Tibial artery (tissue), 4 donors: ENCODE measurements at regions not wholly inside any gene's neighbourhood (a gene's known extent, or its start where the extent isn't known, plus 50 kb on each side); places are given as distances from the start of the nearest gene placed in this dataset.

Experiments used
- DNase-seq, 2 donors: peaks; one replicate each; pipeline ENCODE4 v3.0.0-alpha.2; 2019
- H3K27ac ChIP-seq, 2 donors: fragments of 200-600 bp; sonication (generic) in 1 of 2; 1 replicate in 1 of 2; 2 replicates in 1 of 2; pipeline ENCODE4 v1.5.1; 2018 to 2019; ENCODE audit warnings: mild to moderate bottlenecking in 1 of 2
- H3K27me3 ChIP-seq, 2 donors: fragments of 200-600 bp; sonication (generic) in 1 of 2; one replicate each; pipeline versions ENCODE4 v1.5.1 to v1.6.0; 2016 to 2019
- H3K36me3 ChIP-seq, 3 donors: fragments of 200-600 bp; sonication (generic) in 2 of 3; one replicate each; pipeline ENCODE4 v1.5.1; 2016 to 2019; ENCODE audit warnings: mild to moderate bottlenecking in 2 of 3
- H3K4me1 ChIP-seq, 4 donors: fragments of 200-600 bp; sonication (generic) in 2 of 4; 1 replicate in 3 of 4; 2 replicates in 1 of 4; pipeline ENCODE4 v1.5.1; 2016 to 2019
- H3K4me3 ChIP-seq, 2 donors: fragments of 200-600 bp; sonication (generic) in 1 of 2; 1 replicate in 1 of 2; 2 replicates in 1 of 2; pipeline ENCODE4 v1.5.1; 2018 to 2019; ENCODE audit warnings: mild to moderate bottlenecking in 2 of 2
- H3K9me3 ChIP-seq, 3 donors: fragments of 200-600 bp; sonication (generic) in 1 of 3; one replicate each; pipeline ENCODE4 v1.5.1; 2016 to 2019
- CTCF ChIP-seq, 2 experiments: fragments of 200-600 bp in 1 of 2; fragments of 450-650 bp in 1 of 2; IDR thresholded peaks; one replicate each; pipeline ENCODE4 v1.5.1; 2017 to 2019; ENCODE audit warnings: antibody characterized with exemption in 2 of 2, mild to moderate bottlenecking in 1 of 2, moderate library complexity in 1 of 2
- intact Hi-C: fragments of 100-400 bp; cut with DNase I; formaldehyde crosslinking; loops from one replicate; pipeline ENCODE4 v1.15.0; 2023; ENCODE audit warnings: low total_unique reads

GRCh38 chr3:103629391-103629790, 1194.6 kb downstream of the ZPLD1 start:
- intact Hi-C loops = no loop called here
- H3K27me3 ChIP-seq = no peaks in the 10 kb centered on the region
- H3K36me3 ChIP-seq = no peaks in the 10 kb centered on the region
- H3K9me3 ChIP-seq = peaks cover 0 to 5% (median 0%) of the 10 kb centered on the region in 3 donors
- H3K27ac ChIP-seq = no peak overlapping the region
- H3K4me1 ChIP-seq = no peaks in the 10 kb centered on the region
- TF ChIP-seq CTCF (IDR thresholded peaks at IDR 0.05) = no peak
- H3K4me3 ChIP-seq = no peak overlapping the region
- DNase-seq = no peak

- no peak overlapping the region for H3K4me3 ChIP-seq
- no peak for DNase-seq
- H3K4me1 ChIP-seq = no peaks in the 10 kb centered on the region
- H3K27me3 ChIP-seq = no peaks in the 10 kb centered on the region
- no peak overlapping the region for H3K27ac ChIP-seq
- H3K9me3 ChIP-seq = no peaks in the 10 kb centered on the region
- intact Hi-C loops = no loop called here
- H3K36me3 ChIP-seq = no peaks in the 10 kb centered on the region
- no peak for TF ChIP-seq CTCF (IDR thresholded peaks at IDR 0.05)
These were observed 1209.6 kb downstream of the ZPLD1 start for GRCh38 chr3:103644450-103644849.

- Histone ChIP-seq H3K4me1 (no peaks in the 10 kb centered on the region), H3K9me3 (no peaks in the 10 kb centered on the region), H3K36me3 (no peaks in the 10 kb centered on the region), H3K27me3 (no peaks in the 10 kb centered on the region), H3K27ac (no peak overlapping the region), H3K4me3 (no peak overlapping the region)
- no peak for TF ChIP-seq CTCF (IDR thresholded peaks at IDR 0.05)
- intact Hi-C loops = no loop called here
- DNase-seq = no peak
These were observed 1219.2 kb downstream of the ZPLD1 start for GRCh38 chr3:103653996-103654395.

- no peaks in the 10 kb centered on the region for H3K9me3 ChIP-seq
These were observed 1222.9 kb downstream of the ZPLD1 start for GRCh38 chr3:103657756-103658155.

GRCh38 chr3:103660810-103661209, 1226.0 kb downstream of the ZPLD1 start:
- H3K27ac ChIP-seq = no peak overlapping the region
- TF ChIP-seq CTCF (IDR thresholded peaks at IDR 0.05) = no peak
- DNase-seq = no peak
- intact Hi-C loops = no loop called here
- H3K27me3 ChIP-seq = no peaks in the 10 kb centered on the region
- no peaks in the 10 kb centered on the region for H3K9me3 ChIP-seq
- no peak overlapping the region for H3K4me3 ChIP-seq
- no peaks in the 10 kb centered on the region for H3K4me1 ChIP-seq
- H3K36me3 ChIP-seq = no peaks in the 10 kb centered on the region

More at GRCh38 chr3:103657756-103658155, 1222.9 kb downstream of the ZPLD1 start:
- no peak for TF ChIP-seq CTCF (IDR thresholded peaks at IDR 0.05)
- DNase-seq = no peak
- no peaks in the 10 kb centered on the region for H3K27me3 ChIP-seq
- no peak overlapping the region for H3K4me3 ChIP-seq
- no peak overlapping the region for H3K27ac ChIP-seq
- H3K36me3 ChIP-seq = no peaks in the 10 kb centered on the region
- intact Hi-C loops = no loop called here
- H3K4me1 ChIP-seq = no peaks in the 10 kb centered on the region

GRCh38 chr3:103662591-103662990, 1227.8 kb downstream of the ZPLD1 start:
- no peaks in the 10 kb centered on the region for H3K27me3 ChIP-seq
- no peak overlapping the region for H3K27ac ChIP-seq
- TF ChIP-seq CTCF (IDR thresholded peaks at IDR 0.05) = no peak
- no peak for DNase-seq
- H3K4me3 ChIP-seq = no peak overlapping the region
- no peaks in the 10 kb centered on the region for H3K36me3 ChIP-seq
- intact Hi-C loops = no loop called here
- H3K9me3 ChIP-seq = no peaks in the 10 kb centered on the region
- H3K4me1 ChIP-seq = no peaks in the 10 kb centered on the region
